HT-29 (cell line): ENCODE measurements at regions not wholly inside any gene's neighbourhood (a gene's known extent, or its start where the extent isn't known, plus 50 kb on each side); places are given as distances from the start of the nearest gene placed in this dataset.
"Not testable (repeated sequence)": the region's sequence is repeated elsewhere in the genome, so short reads cannot be mapped to it uniquely, and the experiment has no call there.

Experiments
- DNase-seq: peaks from one replicate; pipeline ENCODE4 v3.0.0-alpha.2; 2015; ENCODE audit warnings: low spot score

DNA sequence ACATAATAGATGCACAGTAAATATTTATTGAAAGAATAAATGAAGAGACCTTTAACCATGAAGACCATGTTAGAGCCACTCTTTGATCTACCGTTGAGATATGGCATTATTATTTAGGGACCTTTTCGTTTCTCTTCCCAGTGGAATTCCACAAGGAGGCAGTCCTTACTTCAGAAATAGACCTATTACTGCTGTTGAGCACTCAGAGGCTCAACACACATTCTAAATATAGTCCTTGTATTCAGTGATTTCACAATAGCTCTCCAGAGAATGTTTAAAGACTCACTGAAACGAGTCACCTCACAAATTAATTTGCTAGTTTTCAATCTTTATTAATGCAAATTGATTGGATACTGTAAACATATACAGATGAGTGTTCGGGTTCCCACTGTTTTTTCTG, 603.8 kb downstream of the CDH8 start:
- DNase-seq: no peak

GRCh38 chr16:61421111-61421510, 615.1 kb downstream of the CDH8 start:
- DNase-seq: no peak

- no peak for DNase-seq
Observed at GRCh38 chr16:61419791-61420190, 616.4 kb downstream of the CDH8 start.

- not testable (repeated sequence) for DNase-seq
Observed at GRCh38 chr16:61418802-61419201, 617.4 kb downstream of the CDH8 start.

DNA sequence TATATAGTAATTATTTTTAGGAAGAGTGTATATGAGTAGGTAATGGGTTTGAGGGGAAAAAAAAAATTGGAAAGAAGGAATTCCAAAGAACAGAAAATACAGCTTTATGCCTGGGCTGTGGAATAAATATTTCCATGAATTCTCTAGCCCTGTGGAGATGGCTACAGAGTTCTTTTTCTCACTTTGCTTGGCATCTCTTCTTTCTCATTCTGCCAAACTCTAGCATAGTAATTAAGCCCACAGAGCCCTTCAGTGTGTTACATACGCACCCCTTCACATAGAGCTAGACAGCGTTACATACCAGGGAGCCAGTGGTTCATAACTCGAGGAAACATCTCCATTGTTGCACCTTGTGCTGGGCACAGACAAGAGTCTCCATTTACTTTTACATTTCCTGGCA, 621.1 kb downstream of the CDH8 start:
- DNase-seq: no peak

DNA sequence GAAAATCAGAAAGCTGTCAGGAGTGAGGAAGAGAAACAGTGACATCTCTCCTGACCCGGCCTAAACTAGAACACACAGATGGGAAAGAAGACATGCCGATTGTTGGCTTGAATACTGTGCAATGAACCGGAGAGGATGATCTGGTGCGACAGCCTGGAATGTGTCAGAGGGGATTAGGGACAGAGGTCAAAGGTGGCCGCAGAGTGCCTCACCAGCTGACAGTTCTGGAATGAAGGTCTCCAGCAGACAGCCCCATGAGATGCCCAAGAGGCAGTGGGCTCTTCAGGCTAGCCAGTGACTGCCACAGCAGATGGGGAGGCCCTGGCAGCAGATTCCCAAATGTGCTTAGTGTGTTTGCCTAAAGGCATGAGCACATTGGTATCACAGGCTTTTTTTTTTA, 623.2 kb downstream of the CDH8 start:
- no peak for DNase-seq

DNA sequence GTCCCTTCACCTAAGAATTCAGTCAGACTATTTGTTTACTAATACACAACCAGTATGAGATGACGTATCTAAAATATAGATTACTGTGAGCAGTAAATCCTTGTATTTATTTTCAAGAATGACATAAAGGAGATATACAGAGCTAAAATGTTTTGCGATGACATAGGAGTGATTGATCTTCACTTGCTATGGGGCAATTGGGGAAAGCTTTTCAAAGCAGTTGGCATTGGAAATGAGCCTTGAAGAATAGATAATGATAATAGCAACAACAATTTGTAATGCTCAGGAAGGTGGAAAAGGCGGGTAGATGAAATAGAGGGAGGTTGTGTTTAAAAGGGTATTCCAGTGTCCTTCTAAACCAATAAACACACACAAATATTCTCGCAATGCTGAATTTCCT, 623.7 kb downstream of the CDH8 start:
- DNase-seq: no peak

DNA sequence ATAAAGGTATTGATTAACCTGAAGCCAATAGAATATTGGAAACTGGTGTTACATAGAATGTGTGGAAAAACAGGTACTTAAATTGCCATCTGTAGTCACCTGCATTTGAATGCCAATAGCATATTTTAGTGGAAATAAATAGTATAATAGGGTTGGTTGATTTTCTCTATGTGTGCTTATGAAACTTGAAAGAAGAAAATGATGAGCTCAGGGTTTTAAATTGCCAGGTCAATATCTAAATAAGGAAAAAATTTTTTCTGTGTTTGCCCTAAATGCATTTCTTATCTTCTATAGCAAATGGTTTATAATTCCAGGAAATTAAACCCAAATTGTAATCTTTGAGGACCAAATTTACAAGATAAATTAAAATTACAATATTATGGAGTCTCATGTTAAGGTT, 626.6 kb downstream of the CDH8 start:
- DNase-seq: no peak

GRCh38 chr16:61403386-61403785, 632.9 kb downstream of the CDH8 start:
- no peak for DNase-seq

DNA sequence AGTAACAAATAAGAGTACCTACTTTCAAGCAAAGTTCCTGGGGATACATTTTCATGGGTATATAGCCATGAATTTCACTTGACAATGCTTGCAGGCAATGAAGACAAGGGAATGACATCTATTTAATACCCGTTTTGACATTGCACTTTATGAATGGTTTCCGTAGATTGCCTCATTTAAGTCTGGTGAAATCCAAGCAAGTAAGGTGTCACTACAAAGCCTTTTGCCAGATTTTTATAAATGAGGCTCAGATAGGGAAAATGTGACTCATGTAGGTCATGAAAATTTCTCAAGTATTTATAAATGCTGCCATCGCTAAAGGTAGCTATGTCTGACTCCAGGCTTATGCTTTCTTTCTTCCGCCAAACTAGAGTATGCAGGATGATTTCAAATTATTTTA, 644.3 kb downstream of the CDH8 start:
- no peak for DNase-seq

GRCh38 chr16:61390965-61391637, 645.1 kb downstream of the CDH8 start:
- DNase-seq: no peak

DNA sequence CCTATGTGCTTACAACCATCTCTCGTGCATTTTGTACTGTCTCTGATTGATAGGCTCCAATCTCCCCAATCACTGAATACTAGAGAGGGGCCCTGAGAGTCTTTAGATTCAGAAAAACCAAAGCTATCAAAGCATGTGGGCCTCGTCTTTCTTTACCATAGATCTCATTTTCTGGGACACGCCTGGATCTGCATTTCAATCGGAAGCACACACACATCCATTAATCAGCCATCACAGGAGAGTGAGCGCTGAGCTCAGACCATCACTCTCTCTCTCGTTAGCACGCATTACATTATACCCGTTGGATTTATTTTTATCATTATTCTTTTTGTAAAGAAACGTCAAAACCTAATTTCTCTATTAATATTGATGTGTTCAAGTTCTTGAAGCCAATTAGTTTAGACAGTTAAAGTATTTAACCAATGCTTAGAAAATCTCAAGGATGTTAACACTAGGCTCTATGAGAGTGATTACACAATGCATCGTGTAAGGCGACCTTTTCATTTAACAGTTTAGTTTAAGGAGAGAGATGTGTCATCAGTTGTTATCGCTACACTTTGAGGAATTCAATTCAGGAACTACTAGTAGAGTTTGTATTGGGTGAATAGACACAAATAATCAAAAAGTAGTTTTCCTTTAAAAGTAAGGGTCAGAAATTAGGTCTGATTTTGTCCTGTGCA, 650.7 kb downstream of the CDH8 start:
- DNase-seq: no peak

DNA sequence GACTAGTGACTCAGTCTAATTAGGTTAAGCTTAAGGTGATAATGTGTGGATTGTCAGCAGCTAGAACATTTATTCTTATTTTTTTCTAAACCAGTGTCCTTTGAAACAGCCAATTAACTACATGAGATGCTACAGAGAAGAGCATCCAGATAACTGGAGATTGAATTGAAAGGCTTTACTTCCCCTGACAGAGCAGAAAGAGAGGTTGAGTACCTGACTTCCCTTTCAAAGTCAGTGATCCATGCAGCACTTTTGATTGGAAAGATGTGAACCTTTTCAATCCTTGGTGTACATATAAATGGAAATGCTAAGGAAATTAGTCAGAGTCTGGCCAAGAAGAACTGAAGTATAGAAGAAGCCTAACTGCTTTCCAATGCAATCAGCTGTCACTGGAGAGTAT, 653.8 kb downstream of the CDH8 start:
- DNase-seq: no peak

- no peak for DNase-seq
Observed at GRCh38 chr16:61379311-61379710, 656.9 kb downstream of the CDH8 start.

- DNase-seq: no peak
Observed at GRCh38 chr16:61374071-61374470, 662.2 kb downstream of the CDH8 start.

DNA sequence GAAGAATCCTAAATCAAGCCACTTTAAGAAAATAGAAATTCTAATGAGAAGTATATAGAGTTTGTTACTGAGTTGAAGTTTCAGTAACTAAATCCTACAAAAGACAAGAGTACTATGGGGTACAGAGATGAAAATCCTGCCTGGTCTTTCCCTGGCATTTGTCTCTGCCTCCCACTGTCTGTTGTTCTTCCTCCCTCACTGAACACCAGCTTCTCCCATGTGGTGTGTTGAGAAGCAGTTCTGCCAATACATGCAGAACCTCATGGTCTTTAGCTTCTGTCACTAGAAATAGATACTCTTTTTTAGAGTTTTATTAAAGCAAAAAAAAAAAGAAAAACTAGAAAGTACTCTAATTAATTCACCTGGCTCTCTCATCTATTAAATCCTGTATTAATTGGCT, 664.4 kb downstream of the CDH8 start:
- no peak for DNase-seq

- DNase-seq: no peak
Observed at GRCh38 chr16:61371388-61371787, 664.9 kb downstream of the CDH8 start.

GRCh38 chr16:61370564-61370963, 665.7 kb downstream of the CDH8 start:
- no peak for DNase-seq

DNA sequence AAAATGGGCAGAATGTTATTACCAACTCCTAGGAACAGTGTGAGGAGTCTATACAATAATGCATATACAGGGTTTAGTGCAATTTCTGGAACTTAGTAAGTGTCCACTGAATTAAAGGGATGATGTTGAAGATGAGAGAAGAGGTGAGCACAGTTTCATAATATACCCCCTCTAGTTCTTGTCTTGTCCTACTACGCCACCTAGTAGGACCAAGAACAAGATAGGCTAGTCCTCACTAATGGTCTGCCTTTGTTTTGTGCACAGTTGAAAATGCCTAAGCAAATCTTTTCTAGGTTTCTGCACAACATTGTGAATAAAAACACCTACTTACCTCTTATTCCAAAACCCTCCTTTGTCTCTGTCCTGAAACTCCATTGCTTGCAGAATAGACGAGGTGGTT, 670.2 kb downstream of the CDH8 start:
- DNase-seq: no peak

DNA sequence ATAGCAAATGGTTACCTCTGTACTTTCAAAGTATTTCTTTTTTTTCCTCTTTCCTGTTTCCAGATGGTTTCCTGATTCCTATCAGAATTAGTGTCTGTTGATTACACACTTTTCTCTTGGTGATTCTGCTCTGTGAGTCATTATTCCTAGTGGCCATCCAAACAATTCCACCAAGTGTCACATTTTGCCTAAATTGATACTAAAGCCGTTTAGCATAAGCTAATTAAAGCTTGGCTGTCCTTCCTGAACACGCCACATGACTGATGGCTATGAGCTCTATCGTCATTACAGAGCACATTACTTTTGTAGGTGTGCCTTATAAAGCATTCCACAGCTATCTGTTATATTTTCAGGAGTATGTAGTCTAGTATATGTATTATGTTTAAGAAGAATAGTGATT, 671.2 kb downstream of the CDH8 start:
- no peak for DNase-seq

GRCh38 chr16:61362585-61362984, 673.7 kb downstream of the CDH8 start:
- DNase-seq: no peak

- DNase-seq: no peak
Observed at GRCh38 chr16:61344791-61345190, 691.4 kb downstream of the CDH8 start.

- no peak for DNase-seq
Observed at GRCh38 chr16:61332461-61332860, 703.8 kb downstream of the CDH8 start.

- DNase-seq: no peak
Observed at GRCh38 chr16:61324044-61324443, 712.2 kb downstream of the CDH8 start.
